H1 (cell line): ENCODE measurements at regions not wholly inside any gene's neighbourhood (a gene's known extent, or its start where the extent isn't known, plus 50 kb on each side); places are given as distances from the start of the nearest gene placed in this dataset.
A peak's percentile ranks its signal among the peaks of the same experiment; 100 is the strongest.

Experiments
- CBX8 ChIP-seq: fragments of 300-800, 300-1000 bp; sonication (generic); IDR thresholded peaks from 2 replicates; pipeline ENCODE4 v1.7.1; 2016; ENCODE audit warnings: low read depth, low read length, borderline replicate concordance
- EGR1 ChIP-seq: IDR thresholded peaks from 2 replicates; pipeline ENCODE4 v1.6.1; 2011; ENCODE audit warnings: low read depth, low read length, borderline replicate concordance
- EP300 ChIP-seq, 2 experiments: IDR thresholded peaks; 1 replicate in 1 of 2; 2 replicates in 1 of 2; pipeline ENCODE4 v1.6.1; 2011 to 2012; ENCODE audit warnings: low read depth in 2 of 2, low read length in 2 of 2, mild to moderate bottlenecking in 2 of 2, borderline replicate concordance in 1 of 2, inconsistent platforms in 1 of 2, moderate library complexity in 1 of 2
- GTF2F1 ChIP-seq: IDR thresholded peaks from 2 replicates; pipeline ENCODE4 v1.6.1; 2012; ENCODE audit warnings: low read depth, low read length, improper control_type of control experiment, borderline replicate concordance
- HDAC6 ChIP-seq: IDR thresholded peaks from one replicate; pipeline ENCODE4 v1.7.1; 2012; ENCODE audit warnings: low read depth, mild to moderate bottlenecking, inconsistent platforms, low read length, moderate library complexity
- MAFK ChIP-seq: IDR thresholded peaks from 2 replicates; pipeline ENCODE4 v1.6.1; 2012; ENCODE audit warnings: low read depth, mild to moderate bottlenecking, improper control_type of control experiment, low read length
- PHF8 ChIP-seq: fragments of 200-600 bp; sonication (generic); conservative IDR thresholded peaks from 2 replicates; pipeline ENCODE4 v1.7.1; 2012; ENCODE audit warnings: low read depth, mild to moderate bottlenecking, inconsistent platforms, low read length, moderate library complexity
- POLR2A ChIP-seq, 2 experiments: IDR thresholded peaks; 1 replicate in 1 of 2; 2 replicates in 1 of 2; pipeline ENCODE4 v1.6.1; 2011; ENCODE audit warnings: low read depth in 2 of 2, low read length in 2 of 2, mild to moderate bottlenecking in 2 of 2; ENCODE audit errors: control extremely low read depth in 1 of 2
- POLR2AphosphoS5 ChIP-seq: IDR thresholded peaks from 2 replicates; pipeline ENCODE4 v1.6.1; 2011; ENCODE audit warnings: low read depth, low read length
- RAD21 ChIP-seq, 2 experiments: IDR thresholded peaks in 1 of 2; conservative IDR thresholded peaks in 1 of 2; 2 replicates each; pipeline ENCODE4 v1.6.1; 2011; ENCODE audit warnings: low read depth in 2 of 2, low read length in 2 of 2, improper control_type of control experiment in 1 of 2, inconsistent platforms in 1 of 2, mild to moderate bottlenecking in 1 of 2, moderate library complexity in 1 of 2
- ZNF274 ChIP-seq: IDR thresholded peaks from 2 replicates; pipeline ENCODE4 v1.7.0; 2012; ENCODE audit warnings: low read length, borderline replicate concordance; ENCODE audit errors: extremely low read depth
- TF ChIP-seq, protein P1 (sequence below), 3 experiments: IDR thresholded peaks; 1 replicate in 2 of 3; 2 replicates in 1 of 3; pipeline versions ENCODE4 v1.5.1 to v1.6.1; 2011; ENCODE audit warnings: low read length in 3 of 3, mild to moderate bottlenecking in 3 of 3, inconsistent platforms in 2 of 3, low read depth in 1 of 3, moderate library complexity in 1 of 3; ENCODE audit not compliant: insufficient read depth in 1 of 3; ENCODE audit errors: control extremely low read depth in 1 of 3

DNA sequence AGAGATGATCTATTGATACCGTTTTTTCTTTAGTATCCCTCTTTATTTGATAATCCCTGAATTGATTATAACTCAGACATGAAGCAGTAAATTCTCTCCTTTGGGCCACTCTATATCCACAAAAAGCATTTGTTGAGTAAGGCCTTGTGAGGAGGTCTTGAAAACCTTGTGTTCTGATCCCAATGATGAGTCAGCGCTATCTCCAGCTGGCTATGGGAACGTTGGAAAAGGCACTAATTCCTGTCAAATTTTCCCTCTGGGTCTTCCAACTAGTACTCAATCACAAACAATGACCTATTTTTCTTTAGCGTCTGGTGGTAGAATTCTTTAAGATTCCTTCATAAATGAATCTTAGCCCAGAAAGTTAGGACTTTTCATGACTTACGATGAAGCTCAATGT is 168.4 kb upstream of the LRIG3 start:
- TF ChIP-seq HDAC6 (no peak), RAD21 (IDR thresholded peaks at IDR 0.05 in 1 of 2, conservative IDR thresholded peaks at IDR 0.05 in 1 of 2; ENCODE audit: low read depth in 2 of 2, low read length in 2 of 2) (no peak), POLR2AphosphoS5 (no peak), POLR2A (IDR thresholded peaks at IDR 0.05; ENCODE audit: control extremely low read depth in 1 of 2, low read depth in 2 of 2, low read length in 2 of 2) (no peak), EP300 (IDR thresholded peaks at IDR 0.05; ENCODE audit: borderline replicate concordance in 1 of 2, low read depth in 2 of 2, low read length in 2 of 2) (no peak), ZNF274 (no peak), CBX8 (no peak), EGR1 (no peak), MAFK (peak; percentile 93), GTF2F1 (no peak), PHF8 (no peak)
- TF ChIP-seq, protein P1, sequence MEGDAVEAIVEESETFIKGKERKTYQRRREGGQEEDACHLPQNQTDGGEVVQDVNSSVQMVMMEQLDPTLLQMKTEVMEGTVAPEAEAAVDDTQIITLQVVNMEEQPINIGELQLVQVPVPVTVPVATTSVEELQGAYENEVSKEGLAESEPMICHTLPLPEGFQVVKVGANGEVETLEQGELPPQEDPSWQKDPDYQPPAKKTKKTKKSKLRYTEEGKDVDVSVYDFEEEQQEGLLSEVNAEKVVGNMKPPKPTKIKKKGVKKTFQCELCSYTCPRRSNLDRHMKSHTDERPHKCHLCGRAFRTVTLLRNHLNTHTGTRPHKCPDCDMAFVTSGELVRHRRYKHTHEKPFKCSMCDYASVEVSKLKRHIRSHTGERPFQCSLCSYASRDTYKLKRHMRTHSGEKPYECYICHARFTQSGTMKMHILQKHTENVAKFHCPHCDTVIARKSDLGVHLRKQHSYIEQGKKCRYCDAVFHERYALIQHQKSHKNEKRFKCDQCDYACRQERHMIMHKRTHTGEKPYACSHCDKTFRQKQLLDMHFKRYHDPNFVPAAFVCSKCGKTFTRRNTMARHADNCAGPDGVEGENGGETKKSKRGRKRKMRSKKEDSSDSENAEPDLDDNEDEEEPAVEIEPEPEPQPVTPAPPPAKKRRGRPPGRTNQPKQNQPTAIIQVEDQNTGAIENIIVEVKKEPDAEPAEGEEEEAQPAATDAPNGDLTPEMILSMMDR (IDR thresholded peaks at IDR 0.05; ENCODE audit: control extremely low read depth in 1 of 3, insufficient read depth in 1 of 3, low read depth in 1 of 3, low read length in 3 of 3): no peak
